ENCODE measurements at regions not wholly inside any gene's neighbourhood (a gene's known extent, or its start where the extent isn't known, plus 50 kb on each side); places are given as distances from the start of the nearest gene placed in this dataset.

- TF ChIP-seq CTCF (IDR thresholded peaks at IDR 0.05) (no peak), POLR2A (IDR thresholded peaks at IDR 0.05) (no peak)
Measured at GRCh38 chr12:127589541-127589940, 677.4 kb upstream of the TMEM132C start.

All from adrenal gland (tissue), 5 donors.